HepG2 (cell line): ENCODE measurements at regions not wholly inside any gene's neighbourhood (a gene's known extent, or its start where the extent isn't known, plus 50 kb on each side); places are given as distances from the start of the nearest gene placed in this dataset.

Source experiments
- ATAC-seq: fragments of 200-7000 bp; cut with Tn5 transposase; 3 replicates; pipeline ENCODE4 v1.9.1; 2020; ENCODE audit warnings: mild to moderate bottlenecking, moderate library complexity
- BruUV-seq: library from RNA; stranded (reverse); fragments of 400-500 nt; replicated peaks from 2 replicates; lab custom pipeline; 2021; lab: Mats Ljungman, UMichigan
- CTCF ChIA-PET: fragments of 300-600 bp; formaldehyde crosslinking; extraction: SDS; loops from one replicate; lab custom pipeline; 2021; ENCODE audit warnings: low total read pairs, inconsistent platforms, low intra/inter-chr PET ratio; lab: Yijun Ruan, JAX
- POLR2A ChIA-PET: fragments of 350-600 bp; sonication (Branson Sonifier 250); formaldehyde crosslinking; loops from one replicate; lab custom pipeline; 2020; ENCODE audit warnings: antibody characterized with exemption, inconsistent platforms; lab: Yijun Ruan, JAX
- DNase-seq: peaks from one replicate; pipeline ENCODE4 v3.0.0-alpha.2; 2015; ENCODE audit warnings: low spot score
- FAIRE-seq: peaks from 3 replicates; lab custom pipeline; 2011; peaks lifted over from hg19 to GRCh38; lab: Jason Lieb, UNC
- H2AFZ ChIP-seq: one replicate; pipeline ENCODE4 v1.6.1; 2011; ENCODE audit warnings: low read length, inconsistent platforms
- H3K27ac ChIP-seq: fragments of 300-600 bp; 3 replicates; pipeline ENCODE4 v1.8.0; 2011; ENCODE audit warnings: mixed run types, mild to moderate bottlenecking, mixed read lengths, low read length, inconsistent platforms; ENCODE audit not compliant: insufficient read depth; ENCODE audit errors: extremely low read length
- H3K27me3 ChIP-seq, 2 experiments: fragments of 200-600 bp in 1 of 2; 2 replicates in 1 of 2; 3 replicates in 1 of 2; pipeline versions ENCODE4 v1.6.0 to v1.8.0; 2011; ENCODE audit warnings: low read length in 2 of 2, mild to moderate bottlenecking in 2 of 2, moderate library complexity in 2 of 2, inconsistent platforms in 1 of 2; ENCODE audit not compliant: insufficient read depth in 2 of 2, control insufficient read depth in 1 of 2
- H3K36me3 ChIP-seq, 2 experiments: fragments of 200-600 bp in 1 of 2; replicated peaks in 1 of 2; 2 replicates in 1 of 2; 3 replicates in 1 of 2; pipeline versions ENCODE4 v1.5.1 to v1.8.0; 2011; ENCODE audit warnings: low read length in 2 of 2, inconsistent platforms in 1 of 2; ENCODE audit not compliant: insufficient read depth in 2 of 2, control insufficient read depth in 1 of 2
- H3K4me1 ChIP-seq: 2 replicates; pipeline ENCODE4 v1.5.1; 2012; ENCODE audit warnings: low read length, inconsistent platforms; ENCODE audit not compliant: insufficient read depth
- H3K4me2 ChIP-seq: 2 replicates; pipeline ENCODE4 v1.6.0; 2011; ENCODE audit warnings: low read depth, low read length, inconsistent platforms
- H3K4me3 ChIP-seq, 3 experiments: fragments of 200-600 bp in 1 of 3; sonication (generic), shearing (Covaris generic) in 1 of 3; replicated peaks in 1 of 3; 2 replicates each; pipeline ENCODE4 v1.5.1; 2011 to 2016; ENCODE audit warnings: low read length in 3 of 3, inconsistent platforms in 2 of 3, low read depth in 2 of 3, mild to moderate bottlenecking in 2 of 3, control low read depth in 1 of 3, mixed read lengths in 1 of 3; ENCODE audit not compliant: insufficient read depth in 1 of 3
- H3K79me2 ChIP-seq: one replicate; pipeline ENCODE4 v1.6.1; 2011; ENCODE audit warnings: low read length, inconsistent platforms; ENCODE audit not compliant: insufficient read depth
- H3K9ac ChIP-seq: 2 replicates; pipeline ENCODE4 v1.6.0; 2011; ENCODE audit warnings: mild to moderate bottlenecking, low read depth, low read length, inconsistent platforms; ENCODE audit not compliant: insufficient read depth
- H3K9me3 ChIP-seq: 2 replicates; pipeline ENCODE4 v1.5.1; 2012; ENCODE audit warnings: mild to moderate bottlenecking, low read length
- H4K20me1 ChIP-seq: 2 replicates; pipeline ENCODE4 v1.6.0; 2011; ENCODE audit warnings: inconsistent platforms, mild to moderate bottlenecking, low read length, moderate library complexity; ENCODE audit not compliant: insufficient read depth
- AKNA ChIP-seq: sonication (generic); formaldehyde crosslinking; IDR thresholded peaks from 2 replicates; pipeline ENCODE4 v1.4.0; 2020; ENCODE audit warnings: missing genetic modification reagents, borderline replicate concordance
- IKZF5 ChIP-seq: IDR thresholded peaks from 2 replicates; pipeline ENCODE4 v1.6.1; 2018; ENCODE audit warnings: missing genetic modification reagents, mild to moderate bottlenecking, missing compliant biosample characterization
- KMT2A ChIP-seq: sonication (generic); formaldehyde crosslinking; IDR thresholded peaks from 2 replicates; pipeline ENCODE4 v1.4.0; 2020; ENCODE audit warnings: missing genetic modification reagents
- MXD1 ChIP-seq: sonication (generic); formaldehyde crosslinking; IDR thresholded peaks from 2 replicates; pipeline ENCODE4 v1.4.0; 2020; ENCODE audit warnings: mild to moderate bottlenecking, missing genetic modification reagents
- NFE2L2 ChIP-seq: fragments of 150-350 bp; IDR thresholded peaks from 2 replicates; pipeline ENCODE4 v1.6.1; 2014; ENCODE audit warnings: low read length
- NR2C2 ChIP-seq: sonication (generic); formaldehyde crosslinking; IDR thresholded peaks from 2 replicates; pipeline ENCODE4 v1.4.0; 2020; ENCODE audit warnings: missing genetic modification reagents, mild to moderate bottlenecking, moderate library complexity, borderline replicate concordance
- PRPF4 ChIP-seq: fragments of 200-400 bp; formaldehyde crosslinking; IDR thresholded peaks from 2 replicates; pipeline ENCODE4 v1.6.1; 2016; ENCODE audit warnings: low read length, low read depth; ENCODE audit not compliant: poor library complexity, severe bottlenecking
- RFX1 ChIP-seq: fragments of 450-650 bp; IDR thresholded peaks from 2 replicates; pipeline ENCODE4 v1.6.1; 2017
- RFX3 ChIP-seq: IDR thresholded peaks from 2 replicates; pipeline ENCODE4 v1.6.1; 2016; ENCODE audit warnings: missing biosample characterization, missing genetic modification reagents
- SYNCRIP ChIP-seq: fragments of 200-400 bp; formaldehyde crosslinking; IDR thresholded peaks from 2 replicates; pipeline ENCODE4 v1.6.1; 2018; ENCODE audit warnings: mild to moderate bottlenecking, low read depth, low read length; ENCODE audit not compliant: insufficient read depth
- TMF1 ChIP-seq: sonication (generic); formaldehyde crosslinking; IDR thresholded peaks from 2 replicates; pipeline ENCODE4 v1.8.1; 2022; ENCODE audit warnings: low read depth, missing genetic modification reagents
- ZFP82 ChIP-seq: sonication (generic); formaldehyde crosslinking; IDR thresholded peaks from 2 replicates; pipeline ENCODE4 v1.5.1; 2020; ENCODE audit warnings: mild to moderate bottlenecking, missing genetic modification reagents, borderline replicate concordance
- ZMYM2 ChIP-seq: sonication (generic); formaldehyde crosslinking; IDR thresholded peaks from 2 replicates; pipeline ENCODE4 v1.8.0; 2022; ENCODE audit warnings: mild to moderate bottlenecking, missing genetic modification reagents
- ZNF292 ChIP-seq: sonication (generic); formaldehyde crosslinking; IDR thresholded peaks from 2 replicates; pipeline ENCODE4 v1.8.1; 2022; ENCODE audit warnings: mild to moderate bottlenecking, low read depth, missing genetic modification reagents, borderline replicate concordance
- ZSCAN25 ChIP-seq: sonication (generic); formaldehyde crosslinking; IDR thresholded peaks from 2 replicates; pipeline ENCODE4 v1.8.0; 2022; ENCODE audit warnings: mild to moderate bottlenecking, missing genetic modification reagents
- ZSCAN29 ChIP-seq: sonication (generic); formaldehyde crosslinking; conservative IDR thresholded peaks from 2 replicates; pipeline ENCODE4 v1.4.0; 2020; ENCODE audit warnings: mild to moderate bottlenecking, missing genetic modification reagents
- WGBS: methylation state at CpG from one replicate; pipeline ENCODE4 v1.1.6; 2017; ENCODE audit warnings: low lambda C conversion rate; 5-methylcytosine and 5-hydroxymethylcytosine counted together
- in situ Hi-C: cut with HindIII; loops from 2 replicates; pipeline ENCODE4 v1.10.0; 2017; ENCODE audit warnings: low pct_unique_long_range_greater_than_20kb; ENCODE audit not compliant: extremely low pct_ligation_motif_present
- intact Hi-C: fragments of 100-400 bp; cut with micrococcal nuclease; formaldehyde crosslinking; loops from one replicate; pipeline ENCODE4 v1.10.0; 2022; ENCODE audit not compliant: unreplicated experiment

DNA sequence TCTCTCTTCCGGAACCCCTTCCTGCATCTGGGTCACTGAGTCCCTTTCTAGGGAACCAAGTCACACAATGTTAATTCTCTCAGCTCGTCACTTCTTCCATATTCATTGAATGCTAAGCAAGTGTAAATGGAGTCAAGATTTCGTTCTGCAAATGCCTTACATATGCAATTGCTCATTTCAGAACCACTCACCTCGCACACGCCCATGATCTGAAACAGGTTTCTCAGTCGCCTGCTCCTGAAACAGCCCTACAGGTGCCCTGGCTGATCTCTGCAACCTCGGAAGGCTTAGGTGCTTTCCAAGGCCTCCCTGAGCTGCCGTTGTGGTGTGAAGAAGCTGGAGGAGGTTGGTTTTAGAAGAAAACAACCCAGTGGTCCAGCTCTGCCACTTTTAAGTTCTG, 100.8 kb upstream of the MSX1 start:
- POLR2A ChIA-PET, result no interaction called here
- WGBS, result 95% methylated on average over 8 of the region's 8 CpGs

More for the DNA sequence above, 100.8 kb upstream of the MSX1 start:
- CTCF ChIA-PET, result no interaction called here
- Histone ChIP-seq H3K79me2 (no peaks in the 10 kb centered on the region), H3K36me3 (no peaks in the 10 kb centered on the region), H3K9me3 (no peaks in the 10 kb centered on the region), H2AFZ (no peak overlapping the region), H3K4me3 (no peak overlapping the region), H3K4me2 (no peak overlapping the region), H3K4me1 (peaks cover 32% of the 10 kb centered on the region), H3K27ac (no peak overlapping the region), H4K20me1 (no peaks in the 10 kb centered on the region), H3K27me3 (no peaks in the 10 kb centered on the region; a peak in 1 of 5 replicates), H3K9ac (no peak overlapping the region)
- FAIRE-seq, result no peak
- TF ChIP-seq RFX3 (CRISPR knock-in tag) (no peak), ZSCAN25 (CRISPR knock-in tag) (no peak), ZFP82 (CRISPR knock-in tag) (no peak), ZMYM2 (CRISPR knock-in tag) (no peak), NFE2L2 (no peak), SYNCRIP (no peak), ZNF292 (no peak), AKNA (CRISPR knock-in tag) (no peak), MXD1 (CRISPR knock-in tag) (no peak), RFX1 (no peak), NR2C2 (CRISPR knock-in tag) (no peak), PRPF4 (no peak), ZSCAN29 (CRISPR knock-in tag) (no peak), KMT2A (CRISPR knock-in tag) (no peak), TMF1 (no peak), IKZF5 (CRISPR knock-in tag) (no peak)
- BruUV-seq, result no TSS peak
- intact Hi-C loops, result no loop called here
- no peak for DNase-seq
- no peak for ATAC-seq
- in situ Hi-C loops, result no loop called here
